IMR-90 (cell line): ENCODE measurements at regions not wholly inside any gene's neighbourhood (a gene's known extent, or its start where the extent isn't known, plus 50 kb on each side); places are given as distances from the start of the nearest gene placed in this dataset.

ENCODE experiments used
- ATAC-seq: fragments of 200-7000 bp; cut with Tn5 transposase; 2 replicates; pipeline ENCODE4 v1.9.1; 2020; ENCODE audit warnings: low read depth, mild to moderate bottlenecking, moderate library complexity
- BruUV-seq: library from RNA; stranded (reverse); fragments of 400-500 nt; replicated peaks from 2 replicates; lab custom pipeline; 2021; lab: Mats Ljungman, UMichigan
- CTCF ChIA-PET: fragments of 300-600 bp; formaldehyde crosslinking; extraction: SDS; loops from one replicate; lab custom pipeline; 2021; ENCODE audit warnings: antibody characterized with exemption; lab: Yijun Ruan, JAX
- POLR2A ChIA-PET: fragments of 300-600 bp; sonication (Branson Sonifier 250); formaldehyde crosslinking; loops from one replicate; lab custom pipeline; 2022; ENCODE audit warnings: antibody characterized with exemption; ENCODE audit not compliant: unreplicated experiment; lab: Charles Lee
- DNase-seq: peaks from one replicate; pipeline ENCODE4 v3.0.0; 2013
- H2AFZ ChIP-seq: replicated peaks from 2 replicates; pipeline ENCODE3; 2013; ENCODE audit warnings: low read length, mild to moderate bottlenecking; ENCODE audit not compliant: poor library complexity
- H2AK5ac ChIP-seq: 2 replicates; pipeline ENCODE4 v1.6.1; 2013; ENCODE audit warnings: low read depth, low read length, inconsistent platforms
- H2AK9ac ChIP-seq: replicated peaks from 2 replicates; pipeline ENCODE3; 2013; ENCODE audit warnings: mild to moderate bottlenecking, low read depth, low read length, moderate library complexity; ENCODE audit not compliant: poor library complexity
- H2BK120ac ChIP-seq: 2 replicates; pipeline ENCODE4 v1.6.1; 2013; ENCODE audit warnings: low read depth, low read length, inconsistent platforms
- H2BK15ac ChIP-seq: 3 replicates; pipeline ENCODE4 v1.6.1; 2013; ENCODE audit warnings: low read depth, low read length, inconsistent platforms
- H2BK20ac ChIP-seq: 2 replicates; pipeline ENCODE4 v1.6.1; 2013; ENCODE audit warnings: low read depth, mild to moderate bottlenecking, inconsistent platforms, low read length, moderate library complexity
- H2BK5ac ChIP-seq: 2 replicates; pipeline ENCODE4 v1.6.1; 2013; ENCODE audit warnings: mild to moderate bottlenecking, low read depth, low read length, inconsistent platforms; ENCODE audit not compliant: poor library complexity, severe bottlenecking
- H3K14ac ChIP-seq: replicated peaks from 2 replicates; pipeline ENCODE4 v1.6.1; 2013; ENCODE audit warnings: low read depth, low read length, inconsistent platforms
- H3K18ac ChIP-seq: 2 replicates; pipeline ENCODE4 v1.6.1; 2013; ENCODE audit warnings: low read depth, low read length, control low read depth
- H3K23ac ChIP-seq: 2 replicates; pipeline ENCODE4 v1.6.1; 2013; ENCODE audit warnings: low read depth, low read length, inconsistent platforms
- H3K27ac ChIP-seq: 2 replicates; pipeline ENCODE4 v1.5.1; 2013; ENCODE audit warnings: mild to moderate bottlenecking, control low read depth, low read length; ENCODE audit not compliant: insufficient read depth
- H3K27me3 ChIP-seq: 2 replicates; pipeline ENCODE4 v1.6.1; 2013; ENCODE audit warnings: low read length; ENCODE audit not compliant: control insufficient read depth, insufficient read depth
- H3K36me3 ChIP-seq: 2 replicates; pipeline ENCODE4 v1.6.1; 2013; ENCODE audit warnings: low read length, mixed read lengths; ENCODE audit not compliant: control insufficient read depth, insufficient read depth
- H3K4ac ChIP-seq: 2 replicates; pipeline ENCODE4 v1.6.1; 2013; ENCODE audit warnings: low read depth, low read length, inconsistent platforms
- H3K4me1 ChIP-seq: 2 replicates; pipeline ENCODE4 v1.6.1; 2013; ENCODE audit warnings: low read length, mixed read lengths; ENCODE audit not compliant: control insufficient read depth, insufficient read depth
- H3K4me2 ChIP-seq: 2 replicates; pipeline ENCODE4 v1.6.1; 2013; ENCODE audit warnings: low read depth, mild to moderate bottlenecking, control low read depth, low read length, moderate library complexity
- H3K4me3 ChIP-seq: 2 replicates; pipeline ENCODE4 v1.5.1; 2013; ENCODE audit warnings: low read depth, mild to moderate bottlenecking, control low read depth, low read length, moderate library complexity; ENCODE audit not compliant: insufficient read depth
- H3K56ac ChIP-seq: 2 replicates; pipeline ENCODE4 v1.6.1; 2013; ENCODE audit warnings: low read length, inconsistent platforms; ENCODE audit not compliant: insufficient read depth; ENCODE audit errors: extremely low read depth
- H3K79me1 ChIP-seq, 2 experiments: 2 replicates each; pipeline ENCODE4 v1.6.1; 2013; ENCODE audit warnings: low read length in 2 of 2, inconsistent platforms in 1 of 2, low read depth in 1 of 2
- H3K9ac ChIP-seq: 2 replicates; pipeline ENCODE4 v1.6.1; 2013; ENCODE audit warnings: low read depth, low read length, control low read depth
- H3K9me1 ChIP-seq: 2 replicates; pipeline ENCODE4 v1.6.1; 2013; ENCODE audit warnings: low read length, inconsistent platforms; ENCODE audit not compliant: insufficient read depth
- H3K9me3 ChIP-seq: 2 replicates; pipeline ENCODE4 v1.6.1; 2013; ENCODE audit warnings: low read length; ENCODE audit not compliant: control insufficient read depth, insufficient read depth
- H4K20me1 ChIP-seq: 2 replicates; pipeline ENCODE4 v1.6.1; 2013; ENCODE audit warnings: low read length, inconsistent platforms; ENCODE audit not compliant: insufficient read depth
- H4K5ac ChIP-seq: 2 replicates; pipeline ENCODE4 v1.6.1; 2013; ENCODE audit warnings: mild to moderate bottlenecking, low read depth, low read length, control low read depth
- H4K8ac ChIP-seq, 2 experiments: 2 replicates each; pipeline ENCODE4 v1.6.1; 2013; ENCODE audit warnings: low read depth in 2 of 2, low read length in 2 of 2, control low read depth in 1 of 2, inconsistent platforms in 1 of 2
- H4K91ac ChIP-seq: 2 replicates; pipeline ENCODE4 v1.6.1; 2013; ENCODE audit warnings: low read depth, low read length, inconsistent platforms; ENCODE audit not compliant: insufficient read depth
- MAFK ChIP-seq: IDR thresholded peaks from 2 replicates; pipeline ENCODE4 v1.6.1; 2012; ENCODE audit warnings: low read depth, low read length, improper control_type of control experiment
- RAD21 ChIP-seq: IDR thresholded peaks from 2 replicates; pipeline ENCODE4 v1.6.1; 2012; ENCODE audit warnings: low read length, improper control_type of control experiment
- WGBS, 2 experiments: methylation state at CpG; one replicate each; pipeline versions ENCODE4 v1.1.5 to v1.1.7; 2013; ENCODE audit warnings: missing lambda C conversion rate in 2 of 2; ENCODE audit not compliant: insufficient read length in 1 of 2; ENCODE audit errors: extremely low coverage in 2 of 2; 5-methylcytosine and 5-hydroxymethylcytosine counted together
- dilution Hi-C: fragments of 300-500 bp; cut with HindIII; formaldehyde crosslinking; loops from one replicate; pipeline ENCODE4 v1.14.3; 2018; ENCODE audit warnings: low sequenced_read_pairs; ENCODE audit not compliant: unreplicated experiment
- in situ Hi-C: fragments of 300-500 bp; cut with MboI; formaldehyde crosslinking; loops from 3 replicates; pipeline ENCODE4 v1.14.3; 2019; ENCODE audit warnings: low sequenced_read_pairs, inconsistent platforms, mixed read lengths
- intact Hi-C: fragments of 100-400 bp; cut with micrococcal nuclease; formaldehyde crosslinking; loops from 2 replicates; pipeline ENCODE4 v1.10.0; 2022

- CTCF ChIA-PET: no interaction called here
- Histone ChIP-seq H3K27me3 (no peaks in the 10 kb centered on the region), H3K18ac (no peak overlapping the region), H4K8ac (no peak overlapping the region), H3K27ac (no peak overlapping the region), H2BK15ac (no peak overlapping the region), H2BK5ac (no peak overlapping the region), H3K4me2 (no peak overlapping the region), H2BK20ac (no peak overlapping the region), H4K91ac (no peak overlapping the region), H3K36me3 (no peaks in the 10 kb centered on the region), H3K79me1 (no peaks in the 10 kb centered on the region), H3K9me1 (no peaks in the 10 kb centered on the region), H3K23ac (no peak overlapping the region), H2AFZ (no peak overlapping the region), H3K9me3 (peaks cover 5% of the 10 kb centered on the region), H3K4ac (no peak overlapping the region), H2AK5ac (no peak overlapping the region), H4K5ac (no peak overlapping the region), H3K4me3 (no peak overlapping the region), H3K14ac (no peak overlapping the region), H4K20me1 (no peaks in the 10 kb centered on the region), H2BK120ac (no peak overlapping the region), H3K4me1 (no peaks in the 10 kb centered on the region; the same call in 1 of the 2 replicates), H3K56ac (no peak overlapping the region), H3K9ac (no peak overlapping the region), H2AK9ac (no peak overlapping the region)
- intact Hi-C loops: no loop called here
- in situ Hi-C loops: no loop called here
- dilution Hi-C loops: no loop called here
- peak; percentile 54 for TF ChIP-seq MAFK
- no peak for TF ChIP-seq RAD21
- DNase-seq (no peak), ATAC-seq (no peak)
- POLR2A ChIA-PET: no interaction called here
- BruUV-seq: no TSS peak
- WGBS, 2 experiments: no CpG with 5 or more reads among the region's 3 CpGs
Observed at GRCh38 chr6:81634155-81634880, 118.2 kb downstream of the TENT5A start.
